ENCODE measurements at regions not wholly inside any gene's neighbourhood (a gene's known extent, or its start where the extent isn't known, plus 50 kb on each side); places are given as distances from the start of the nearest gene placed in this dataset.

GRCh38 chr2:222993920-222994650, 57.9 kb upstream of the KCNE4 start:
- DNase-seq, result peak; percentile 92

- no peak for DNase-seq
Measured at GRCh38 chr2:222998459-222998858, 53.5 kb upstream of the KCNE4 start.

- no peak for DNase-seq
Measured at GRCh38 chr2:223000872-223001796, 50.9 kb upstream of the KCNE4 start.

GRCh38 chr2:223001797-223002175, 50.2 kb upstream of the KCNE4 start:
- DNase-seq, result no peak
